Loucy (cell line): ENCODE measurements at regions not wholly inside any gene's neighbourhood (a gene's known extent, or its start where the extent isn't known, plus 50 kb on each side); places are given as distances from the start of the nearest gene placed in this dataset.

Experiments
- H2AFZ ChIP-seq: fragments of 200-600 bp; sonication (generic); 2 replicates; pipeline ENCODE4 v1.6.0; 2016; ENCODE audit warnings: antibody characterized with exemption, mild to moderate bottlenecking, low read length, moderate library complexity
- H3F3A ChIP-seq: fragments of 200-600 bp; 2 replicates; pipeline ENCODE4 v1.6.0; 2016; ENCODE audit warnings: antibody characterized with exemption, low read depth, mild to moderate bottlenecking
- H3K27me3 ChIP-seq: fragments of 200-600 bp; sonication (generic); 2 replicates; pipeline ENCODE4 v1.6.1; 2014; ENCODE audit warnings: low read length, mild to moderate bottlenecking; ENCODE audit not compliant: insufficient read depth, poor library complexity, severe bottlenecking
- H3K36me3 ChIP-seq: fragments of 200-600 bp; sonication (generic); 2 replicates; pipeline ENCODE4 v1.6.1; 2016; ENCODE audit warnings: low read length; ENCODE audit not compliant: insufficient read depth
- H3K4me1 ChIP-seq: fragments of 200-600 bp; sonication (generic); 2 replicates; pipeline ENCODE4 v1.5.1; 2014; ENCODE audit warnings: low read length, mild to moderate bottlenecking; ENCODE audit not compliant: insufficient read depth, poor library complexity, severe bottlenecking
- H3K4me2 ChIP-seq: fragments of 200-600 bp; sonication (generic); 2 replicates; pipeline ENCODE4 v1.6.0; 2014; ENCODE audit warnings: antibody characterized with exemption, low read length, low read depth, mild to moderate bottlenecking; ENCODE audit not compliant: poor library complexity, severe bottlenecking
- H3K4me3 ChIP-seq: fragments of 200-600 bp; sonication (generic); 2 replicates; pipeline ENCODE4 v1.5.1; 2014; ENCODE audit warnings: low read length, mild to moderate bottlenecking, mixed read lengths; ENCODE audit not compliant: poor library complexity, severe bottlenecking
- H3K79me2 ChIP-seq: fragments of 200-600 bp; sonication (generic); 2 replicates; pipeline ENCODE4 v1.6.1; 2014; ENCODE audit warnings: low read length; ENCODE audit not compliant: insufficient read depth
- H3K9ac ChIP-seq: fragments of 200-600 bp; sonication (generic); 2 replicates; pipeline ENCODE4 v1.6.0; 2014; ENCODE audit warnings: mild to moderate bottlenecking, low read depth, low read length, moderate library complexity; ENCODE audit not compliant: poor library complexity, severe bottlenecking
- H3K9me2 ChIP-seq: fragments of 200-600 bp; sonication (generic); replicated peaks from 2 replicates; pipeline ENCODE4 v1.6.1; 2016; ENCODE audit warnings: low read depth, low read length, mixed read lengths
- H3K9me3 ChIP-seq: fragments of 200-600 bp; sonication (generic); 2 replicates; pipeline ENCODE4 v1.6.1; 2014; ENCODE audit warnings: mild to moderate bottlenecking, antibody characterized with exemption, low read length, low read depth; ENCODE audit not compliant: insufficient read depth
- H4K20me1 ChIP-seq: fragments of 200-600 bp; sonication (generic); 2 replicates; pipeline ENCODE4 v1.6.0; 2014; ENCODE audit warnings: antibody characterized with exemption, low read length, mild to moderate bottlenecking; ENCODE audit not compliant: insufficient read depth, poor library complexity, severe bottlenecking
- CTCF ChIP-seq: fragments of 200-600 bp; sonication (generic); conservative IDR thresholded peaks from 2 replicates; pipeline ENCODE4 v1.5.1; 2014; ENCODE audit warnings: mild to moderate bottlenecking, antibody characterized with exemption, low read length
- EZH2phosphoT487 ChIP-seq: fragments of 200-600 bp; IDR thresholded peaks from 2 replicates; pipeline ENCODE4 v1.6.1; 2018; ENCODE audit warnings: antibody characterized with exemption, mild to moderate bottlenecking, moderate library complexity, borderline replicate concordance

GRCh38 chr1:213761845-213762407 is 225.8 kb upstream of the PROX1 start:
- Histone ChIP-seq H3K79me2 (no peaks in the 10 kb centered on the region), H3K36me3 (no peaks in the 10 kb centered on the region), H3K9me2 (no peaks in the 10 kb centered on the region), H2AFZ (peak overlapping the region; percentile 36; the same call in 1 of the 2 replicates), H3K4me3 (no peak overlapping the region), H3F3A (no peaks in the 10 kb centered on the region), H3K9ac (no peak overlapping the region), H3K4me1 (no peaks in the 10 kb centered on the region), H4K20me1 (no peaks in the 10 kb centered on the region), H3K4me2 (peak overlapping the region; percentile 11), H3K27me3 (no peaks in the 10 kb centered on the region), H3K9me3 (no peaks in the 10 kb centered on the region)
- TF ChIP-seq CTCF: no peak
- TF ChIP-seq EZH2phosphoT487: no peak

- TF ChIP-seq CTCF (no peak), EZH2phosphoT487 (no peak)
- no peak overlapping the region for H3K9ac ChIP-seq
- H3K9me3 ChIP-seq: no peaks in the 10 kb centered on the region
- H3K79me2 ChIP-seq: no peaks in the 10 kb centered on the region
- H3K4me3 ChIP-seq: no peak overlapping the region
- H3K9me2 ChIP-seq: no peaks in the 10 kb centered on the region
- H3K36me3 ChIP-seq: no peaks in the 10 kb centered on the region
- no peak overlapping the region for H3K4me2 ChIP-seq
- no peaks in the 10 kb centered on the region for H3F3A ChIP-seq
- H2AFZ ChIP-seq: no peak overlapping the region
- no peaks in the 10 kb centered on the region for H4K20me1 ChIP-seq
- H3K4me1 ChIP-seq: no peaks in the 10 kb centered on the region
- H3K27me3 ChIP-seq: no peaks in the 10 kb centered on the region
Observed at GRCh38 chr1:213767683-213768082, 220.1 kb upstream of the PROX1 start.

- TF ChIP-seq EZH2phosphoT487 (no peak), CTCF (no peak)
- no peak overlapping the region for H2AFZ ChIP-seq
- no peak overlapping the region for H3K4me2 ChIP-seq
- H3K4me3 ChIP-seq: no peak overlapping the region
- H3K36me3 ChIP-seq: no peaks in the 10 kb centered on the region
- no peaks in the 10 kb centered on the region for H3K79me2 ChIP-seq
- no peaks in the 10 kb centered on the region for H3K9me2 ChIP-seq
- H3K9ac ChIP-seq: no peak overlapping the region
- H3K27me3 ChIP-seq: no peaks in the 10 kb centered on the region
- H4K20me1 ChIP-seq: no peaks in the 10 kb centered on the region
- H3K9me3 ChIP-seq: no peaks in the 10 kb centered on the region
- H3K4me1 ChIP-seq: no peaks in the 10 kb centered on the region
- H3F3A ChIP-seq: no peaks in the 10 kb centered on the region
Observed at GRCh38 chr1:213772128-213773063, 215.4 kb upstream of the PROX1 start.
